Kidney epithelial cell (primary cell): ENCODE measurements at regions not wholly inside any gene's neighbourhood (a gene's known extent, or its start where the extent isn't known, plus 50 kb on each side); places are given as distances from the start of the nearest gene placed in this dataset.

Experiments
- DNase-seq: peaks from one replicate; pipeline ENCODE4 v3.0.0-alpha.2; 2010; ENCODE audit warnings: low read depth
- H3K27me3 ChIP-seq: 2 replicates; pipeline ENCODE4 v1.6.0; 2011; ENCODE audit warnings: low read length; ENCODE audit not compliant: control insufficient read depth, insufficient read depth
- H3K36me3 ChIP-seq: 2 replicates; pipeline ENCODE4 v1.5.1; 2011; ENCODE audit warnings: low read length; ENCODE audit not compliant: control insufficient read depth, insufficient read depth
- H3K4me3 ChIP-seq: 2 replicates; pipeline ENCODE4 v1.5.1; 2011; ENCODE audit warnings: low read depth, mild to moderate bottlenecking, control low read depth, low read length
- CTCF ChIP-seq: IDR thresholded peaks from 2 replicates; pipeline ENCODE4 v1.5.1; 2011; ENCODE audit warnings: mild to moderate bottlenecking, moderate library complexity, low read length, control low read depth, inconsistent platforms; ENCODE audit not compliant: insufficient read depth, poor library complexity, severe bottlenecking

GRCh38 chr2:240322231-240322955 lies 113.1 kb upstream of the GPC1 start:
- Histone ChIP-seq H3K4me3 (no peak overlapping the region), H3K36me3 (no peaks in the 10 kb centered on the region), H3K27me3 (peaks cover 2% of the 10 kb centered on the region)
- TF ChIP-seq CTCF, result no peak
- DNase-seq, result peak; percentile 32

GRCh38 chr2:240322991-240323390 lies 112.5 kb upstream of the GPC1 start:
- H3K27me3 ChIP-seq, result peaks cover 2% of the 10 kb centered on the region

GRCh38 chr2:240323601-240324291 lies 111.7 kb upstream of the GPC1 start:
- Histone ChIP-seq H3K27me3 (peaks cover 2% of the 10 kb centered on the region), H3K4me3 (no peak overlapping the region), H3K36me3 (no peaks in the 10 kb centered on the region)
- TF ChIP-seq CTCF, result no peak
- no peak for DNase-seq

More at GRCh38 chr2:240322991-240323390, 112.5 kb upstream of the GPC1 start:
- TF ChIP-seq CTCF, result no peak
- Histone ChIP-seq H3K36me3 (no peaks in the 10 kb centered on the region), H3K4me3 (no peak overlapping the region)
- DNase-seq, result no peak

GRCh38 chr2:240324312-240325015 lies 111.0 kb upstream of the GPC1 start:
- DNase-seq, result no peak
- peaks cover 2% of the 10 kb centered on the region for H3K27me3 ChIP-seq
- TF ChIP-seq CTCF, result no peak
- H3K4me3 ChIP-seq, result no peak overlapping the region
- no peaks in the 10 kb centered on the region for H3K36me3 ChIP-seq

GRCh38 chr2:240325016-240326007 lies 110.2 kb upstream of the GPC1 start:
- no peak for TF ChIP-seq CTCF
- H3K36me3 ChIP-seq, result no peaks in the 10 kb centered on the region
- DNase-seq, result no peak
- no peak overlapping the region for H3K4me3 ChIP-seq
- peaks cover 2% of the 10 kb centered on the region for H3K27me3 ChIP-seq
